ENCODE measurements at regions not wholly inside any gene's neighbourhood (a gene's known extent, or its start where the extent isn't known, plus 50 kb on each side); places are given as distances from the start of the nearest gene placed in this dataset.

DNA sequence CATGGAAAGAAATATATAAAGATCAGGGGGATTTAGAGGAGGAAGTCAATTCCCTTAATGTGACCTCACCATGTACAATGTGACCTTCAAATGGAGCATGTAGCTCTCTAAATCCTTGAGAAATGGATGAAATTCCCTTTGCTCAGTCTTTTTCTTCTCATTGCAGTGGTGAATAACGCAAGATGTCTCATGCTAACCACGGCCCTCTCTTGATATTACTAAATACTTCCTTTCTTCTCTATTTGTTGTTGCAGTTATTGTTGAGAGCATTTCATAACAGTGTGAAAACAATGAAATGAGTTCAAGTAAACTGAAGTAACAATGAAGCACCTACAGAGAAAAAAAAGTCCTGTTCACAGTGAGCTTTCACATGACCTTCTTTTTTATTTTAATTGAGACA lies 55.6 kb downstream of the ZNF281 start:
- no peak for DNase-seq

GRCh38 chr1:200353232-200353631 lies 56.6 kb downstream of the ZNF281 start:
- DNase-seq: no peak

GRCh38 chr1:200351826-200352549 lies 57.8 kb downstream of the ZNF281 start:
- no peak for DNase-seq

DNA sequence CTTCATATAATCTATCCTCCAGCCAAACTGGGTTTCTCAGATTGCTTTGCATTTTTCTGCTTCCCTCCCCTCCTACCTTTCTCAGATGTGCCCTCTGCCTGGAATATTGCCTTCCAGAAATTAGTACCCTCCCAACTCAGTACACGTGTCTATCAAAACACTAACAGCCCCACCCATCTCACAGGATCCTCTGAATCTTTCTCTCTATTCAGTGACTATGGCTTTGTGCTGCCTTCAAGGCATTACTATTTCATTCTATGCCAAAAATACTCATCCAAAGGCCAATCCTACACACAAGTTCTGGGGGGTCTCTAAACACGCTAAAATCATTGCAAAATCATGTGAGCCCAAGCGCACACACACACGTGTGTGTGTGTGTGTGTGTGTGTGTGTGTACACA lies 58.4 kb downstream of the ZNF281 start:
- DNase-seq: no peak

- no peak for DNase-seq
Observed at GRCh38 chr1:200346700-200347099, 63.1 kb downstream of the ZNF281 start.

- no peak for DNase-seq
Observed at GRCh38 chr1:200345520-200345919, 64.3 kb downstream of the ZNF281 start.

DNA sequence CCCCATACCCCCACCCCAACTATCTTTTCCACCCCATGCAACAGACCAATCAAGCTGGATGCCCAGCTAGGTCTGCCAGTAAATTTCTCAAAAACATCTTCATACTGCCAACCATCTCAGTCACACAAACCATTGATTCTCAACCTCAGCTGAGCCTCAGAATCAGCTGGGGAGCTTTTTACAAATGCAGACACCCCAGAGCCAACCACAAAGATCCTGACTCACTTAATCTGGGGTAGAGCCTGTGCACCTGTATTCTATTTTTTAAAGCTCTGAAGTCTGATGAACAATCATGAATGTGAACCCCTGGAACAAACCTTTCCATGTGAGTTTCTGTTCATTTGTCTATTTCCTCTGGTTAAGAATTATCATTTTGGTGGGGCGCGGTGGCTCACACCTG lies 66.0 kb downstream of the ZNF281 start:
- no peak for DNase-seq

GRCh38 chr1:200342511-200343311 lies 67.1 kb downstream of the ZNF281 start:
- no peak for DNase-seq

GRCh38 chr1:200338451-200338850 lies 71.4 kb downstream of the ZNF281 start:
- no peak for DNase-seq

DNA sequence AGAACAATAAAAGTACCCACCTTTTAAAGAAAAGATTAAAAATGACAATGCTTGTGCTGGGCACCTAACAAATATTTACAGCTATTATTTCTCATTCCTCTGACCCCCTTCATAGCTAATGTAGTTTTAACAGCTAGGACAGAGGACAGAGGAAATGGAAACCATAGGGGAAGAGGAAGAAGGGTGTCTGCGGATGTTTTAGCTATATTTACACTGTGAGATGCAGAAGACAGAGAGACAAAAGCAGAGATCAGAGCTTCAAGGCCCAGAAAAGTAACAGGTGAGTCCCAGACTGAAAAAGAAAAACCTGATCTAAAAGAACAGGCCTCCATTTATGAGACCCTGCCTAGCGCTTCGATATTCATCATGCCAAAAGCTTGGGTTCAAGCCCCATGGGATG lies 72.0 kb downstream of the ZNF281 start:
- no peak for DNase-seq

DNA sequence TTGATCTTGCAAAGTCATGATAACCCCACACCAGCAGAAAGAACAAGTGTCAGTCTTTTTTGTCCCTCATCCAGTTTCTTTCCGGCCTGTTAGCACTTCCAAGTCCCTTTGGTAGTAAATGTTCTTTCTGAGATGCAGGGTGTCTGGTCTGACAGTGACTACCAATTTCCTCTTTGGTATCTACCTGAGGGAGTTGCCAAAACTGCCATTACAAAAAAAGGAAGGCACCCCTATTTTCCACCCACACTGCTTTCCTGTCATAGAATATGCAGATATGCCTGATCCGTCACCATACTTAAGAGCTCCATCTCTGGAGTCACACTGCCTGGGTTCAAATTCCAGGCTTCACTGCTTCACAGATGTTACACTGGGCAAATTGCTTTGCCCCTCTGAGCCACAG lies 72.4 kb downstream of the ZNF281 start:
- DNase-seq: no peak

- DNase-seq: no peak
Observed at GRCh38 chr1:200336901-200337391, 72.9 kb downstream of the ZNF281 start.

DNA sequence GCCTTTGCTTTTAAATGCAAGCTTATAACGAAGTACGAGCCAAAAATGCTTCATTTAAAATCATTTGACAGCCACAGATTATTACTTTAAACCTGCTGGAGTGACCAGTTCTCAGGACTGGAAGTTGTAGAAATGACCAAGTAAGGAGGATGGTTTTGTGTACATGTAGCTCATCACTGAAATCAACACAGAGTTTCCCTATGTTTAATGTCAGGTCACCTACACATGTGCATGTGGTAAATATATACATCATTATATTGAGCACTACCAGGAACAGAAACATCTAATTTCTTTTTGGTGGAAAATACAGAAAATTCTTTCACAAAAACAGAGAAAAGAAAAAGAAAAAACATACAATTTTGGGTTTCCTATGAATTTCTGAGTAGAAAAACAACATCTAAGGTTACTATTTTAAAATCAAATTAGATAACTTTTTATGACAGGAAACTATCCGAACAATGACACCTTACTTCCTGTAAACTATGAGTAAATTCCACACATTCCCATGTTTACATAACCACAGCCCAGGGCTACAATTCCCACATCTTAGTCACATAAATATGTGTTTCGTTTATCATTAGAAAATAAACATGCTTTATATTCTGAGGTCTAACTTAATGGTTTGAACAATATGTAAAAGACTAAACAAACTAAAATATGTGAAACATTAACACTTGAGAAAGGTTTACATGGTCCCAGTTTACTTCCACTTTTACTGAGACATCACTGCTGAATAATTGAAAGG lies 73.6 kb downstream of the ZNF281 start:
- DNase-seq: no peak

DNA sequence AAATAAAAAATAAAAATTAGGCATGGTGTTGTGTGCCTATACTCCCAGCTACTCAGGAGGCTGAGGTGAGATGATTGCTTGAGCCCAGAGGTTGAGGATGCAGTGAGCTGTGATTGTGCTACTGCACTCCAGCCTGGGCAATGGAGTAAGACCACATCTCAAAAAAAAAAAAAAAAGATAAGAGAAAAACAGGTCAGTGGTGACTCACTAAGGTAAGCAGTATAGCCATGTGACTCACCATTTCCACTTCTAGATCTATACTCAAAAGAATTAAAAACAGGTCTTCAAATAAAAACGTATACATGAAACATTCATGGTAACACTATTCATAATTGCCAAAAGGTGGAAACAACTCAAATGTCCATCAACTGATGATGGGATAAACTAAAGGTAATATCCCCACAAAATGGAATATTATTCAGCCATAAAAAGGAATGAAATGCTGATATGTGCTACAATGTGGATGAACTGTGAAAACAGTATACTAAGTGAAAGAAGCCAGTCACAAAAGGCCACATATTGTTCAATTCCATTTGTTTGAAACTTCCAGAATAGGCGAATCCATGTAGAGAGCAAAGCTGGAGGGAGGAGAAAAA lies 75.1 kb downstream of the ZNF281 start:
- no peak for DNase-seq

GRCh38 chr1:200333329-200333728 lies 76.5 kb downstream of the ZNF281 start:
- DNase-seq: no peak

DNA sequence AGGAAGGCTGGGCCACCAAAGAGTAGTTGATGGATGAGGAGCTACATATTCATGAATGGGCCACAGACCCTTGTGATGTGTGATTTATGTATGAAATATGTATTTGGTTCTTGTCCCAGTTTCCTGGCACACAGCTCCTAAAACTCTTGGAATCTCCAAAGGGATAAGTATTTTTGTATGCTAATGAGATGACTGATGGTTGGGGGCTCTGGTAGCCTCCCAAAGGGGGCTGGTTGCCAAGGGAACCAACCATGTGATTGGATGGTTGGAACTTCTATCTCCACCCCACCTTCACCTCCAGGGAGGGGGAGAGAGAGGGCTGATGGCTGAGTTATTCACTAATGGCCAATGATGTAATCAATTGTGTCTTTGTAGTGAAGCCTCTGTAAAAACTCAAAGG lies 77.1 kb downstream of the ZNF281 start:
- no peak for DNase-seq

- no peak for DNase-seq
Observed at GRCh38 chr1:200330741-200331428, 79.0 kb downstream of the ZNF281 start.

GRCh38 chr1:200329208-200329882 lies 80.5 kb downstream of the ZNF281 start:
- DNase-seq: no peak

DNA sequence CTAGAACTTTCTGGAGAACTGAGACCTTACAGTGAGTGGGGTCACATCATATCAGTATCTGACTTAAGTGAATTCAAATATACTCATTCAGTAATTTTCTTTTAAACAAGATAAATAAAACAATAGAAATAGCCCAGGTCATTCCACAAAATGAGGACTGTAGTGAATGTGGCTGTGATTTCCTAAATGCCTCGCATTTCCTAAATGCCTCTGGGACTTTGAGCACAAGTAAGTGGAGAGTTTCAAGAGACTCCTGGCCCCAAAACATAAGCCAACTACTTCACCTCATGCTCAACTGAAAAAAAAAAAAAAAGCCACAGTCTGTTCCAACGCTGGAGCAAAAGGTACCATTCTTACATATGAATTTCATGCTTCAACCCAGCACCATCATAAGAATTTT lies 81.5 kb downstream of the ZNF281 start:
- no peak for DNase-seq

DNA sequence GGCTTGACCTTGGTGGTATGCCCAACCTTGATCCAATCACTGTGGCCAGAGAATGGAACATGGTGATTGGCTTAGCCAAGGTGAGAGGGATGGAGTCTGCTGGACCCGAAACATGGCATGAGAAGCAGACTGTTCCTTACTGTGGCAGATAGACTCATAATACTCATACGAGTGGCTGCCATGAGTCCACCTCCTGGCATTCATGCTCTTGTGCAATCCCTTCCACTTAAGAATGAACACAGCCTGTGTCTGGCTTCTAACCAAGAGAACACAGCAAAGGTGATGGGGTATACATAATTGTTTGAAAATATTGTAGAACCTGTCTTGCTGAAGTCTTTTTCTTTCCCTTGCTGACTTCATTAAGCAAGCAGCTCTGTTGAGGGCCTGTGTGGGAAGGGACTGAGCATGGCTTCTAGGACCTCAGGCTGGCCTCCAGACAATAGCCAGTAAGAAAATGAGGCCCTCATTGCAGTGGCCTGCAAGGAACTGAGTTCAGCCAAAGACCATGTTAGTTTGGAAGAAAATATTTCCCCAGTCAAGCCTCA lies 85.9 kb downstream of the ZNF281 start:
- DNase-seq: no peak

- DNase-seq: no peak
Observed at GRCh38 chr1:200319148-200319547, 90.7 kb downstream of the ZNF281 start.

GRCh38 chr1:200317236-200317635 lies 92.6 kb downstream of the ZNF281 start:
- no peak for DNase-seq

Data from NCI-H1092 treated with DMSO at 0.1 percent for 48 hours (cell line).